ENCODE measurements at regions not wholly inside any gene's neighbourhood (a gene's known extent, or its start where the extent isn't known, plus 50 kb on each side); places are given as distances from the start of the nearest gene placed in this dataset.

DNA sequence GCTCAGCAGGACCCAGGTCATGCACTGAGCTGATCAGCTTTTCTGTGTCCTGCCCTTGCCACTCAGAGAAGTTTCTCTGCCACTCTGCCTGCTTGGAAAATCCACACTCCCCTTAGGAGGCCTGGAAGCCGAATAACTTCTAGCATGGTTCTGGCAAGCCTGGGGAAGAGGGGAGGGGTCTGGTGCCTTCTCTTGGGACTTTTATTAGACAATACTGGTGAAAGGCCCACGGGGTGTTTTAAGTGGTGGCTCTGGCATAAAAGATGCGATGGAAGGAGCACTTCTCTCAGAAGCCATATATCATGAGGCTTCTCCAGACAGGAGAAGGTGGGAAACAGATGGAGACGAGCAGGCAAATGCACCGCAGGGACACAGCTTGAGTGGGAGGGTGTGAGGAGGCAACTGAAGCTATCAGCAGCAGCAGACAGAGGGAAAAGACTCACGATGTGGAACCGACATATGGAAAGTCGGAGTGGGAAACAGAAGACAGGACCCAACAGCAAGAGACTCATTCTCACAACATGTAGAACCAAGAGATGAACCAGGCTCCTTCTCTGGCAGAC, 141.8 kb upstream of the CTNNA2 start:
- POLR2A ChIA-PET: no interaction called here
- no peak for DNase-seq (ENCODE audit: low spot score)
- no peak overlapping the region for H2AFZ ChIP-seq (ENCODE audit: low read length)
- H3K36me3 ChIP-seq (ENCODE audit: insufficient read depth, low read length): no peaks in the 10 kb centered on the region
- no peak for TF ChIP-seq CTCF (conservative IDR thresholded peaks at IDR 0.05; ENCODE audit: low read length)
- TF ChIP-seq EZH2phosphoT487 (IDR thresholded peaks at IDR 0.05; ENCODE audit: borderline replicate concordance, low read depth, low read length): no peak
- H3K4me1 ChIP-seq (ENCODE audit: insufficient read depth, low read length, poor library complexity, severe bottlenecking): no peaks in the 10 kb centered on the region
- no peak overlapping the region for H3K27ac ChIP-seq (ENCODE audit: low read depth, low read length, poor library complexity, severe bottlenecking)
- no TSS peak for BruUV-seq (replicated peaks)
- H4K20me1 ChIP-seq (ENCODE audit: insufficient read depth, low read length): no peaks in the 10 kb centered on the region
- no peaks in the 10 kb centered on the region for H3K9me2 ChIP-seq (ENCODE audit: insufficient read depth, low read length)
- H3K79me2 ChIP-seq (ENCODE audit: insufficient read depth, low read depth, low read length): no peaks in the 10 kb centered on the region
- H3K9me3 ChIP-seq (ENCODE audit: low read length): no peaks in the 10 kb centered on the region
- intact Hi-C loops (cut with micrococcal nuclease; ENCODE audit: unreplicated experiment): no loop called here
- H3K4me2 ChIP-seq (ENCODE audit: low read length): no peak overlapping the region
- CTCF ChIA-PET (ENCODE audit: unreplicated experiment): no interaction called here
- H3K4me3 ChIP-seq (ENCODE audit: low read depth, low read length, poor library complexity, severe bottlenecking): no peak overlapping the region

GRCh38 chr2:79369127-79369526, 143.7 kb upstream of the CTNNA2 start:
- Histone ChIP-seq H3K79me2 (ENCODE audit: insufficient read depth, low read depth, low read length) (no peaks in the 10 kb centered on the region), H3K4me1 (ENCODE audit: insufficient read depth, low read length, poor library complexity, severe bottlenecking) (no peaks in the 10 kb centered on the region), H3K9me3 (ENCODE audit: low read length) (no peaks in the 10 kb centered on the region), H4K20me1 (ENCODE audit: insufficient read depth, low read length) (no peaks in the 10 kb centered on the region), H3K27ac (ENCODE audit: low read depth, low read length, poor library complexity, severe bottlenecking) (no peak overlapping the region), H3K4me3 (ENCODE audit: low read depth, low read length, poor library complexity, severe bottlenecking) (no peak overlapping the region), H2AFZ (ENCODE audit: low read length) (no peak overlapping the region), H3K4me2 (ENCODE audit: low read length) (no peak overlapping the region), H3K36me3 (ENCODE audit: insufficient read depth, low read length) (no peaks in the 10 kb centered on the region), H3K9me2 (ENCODE audit: insufficient read depth, low read length) (no peaks in the 10 kb centered on the region)
- intact Hi-C loops (cut with micrococcal nuclease; ENCODE audit: unreplicated experiment): no loop called here
- no peak for DNase-seq (ENCODE audit: low spot score)
- ChIA-PET POLR2A (no interaction called here), CTCF (ENCODE audit: unreplicated experiment) (no interaction called here)
- no TSS peak for BruUV-seq (replicated peaks)
- no peak for TF ChIP-seq EZH2phosphoT487 (IDR thresholded peaks at IDR 0.05; ENCODE audit: borderline replicate concordance, low read depth, low read length)
- TF ChIP-seq CTCF (conservative IDR thresholded peaks at IDR 0.05; ENCODE audit: low read length): no peak

GRCh38 chr2:79368116-79368630, 144.7 kb upstream of the CTNNA2 start:
- no TSS peak for BruUV-seq (replicated peaks)
- CTCF ChIA-PET (ENCODE audit: unreplicated experiment): no interaction called here
- H3K4me3 ChIP-seq (ENCODE audit: low read depth, low read length, poor library complexity, severe bottlenecking): no peak overlapping the region
- H3K4me1 ChIP-seq (ENCODE audit: insufficient read depth, low read length, poor library complexity, severe bottlenecking): no peaks in the 10 kb centered on the region
- TF ChIP-seq CTCF (conservative IDR thresholded peaks at IDR 0.05; ENCODE audit: low read length) (no peak), EZH2phosphoT487 (IDR thresholded peaks at IDR 0.05; ENCODE audit: borderline replicate concordance, low read depth, low read length) (no peak)
- DNase-seq (ENCODE audit: low spot score): no peak
- no peak overlapping the region for H3K4me2 ChIP-seq (ENCODE audit: low read length)
- H3K27ac ChIP-seq (ENCODE audit: low read depth, low read length, poor library complexity, severe bottlenecking): no peak overlapping the region
- H3K9me3 ChIP-seq (ENCODE audit: low read length): no peaks in the 10 kb centered on the region
- no peak overlapping the region for H2AFZ ChIP-seq (ENCODE audit: low read length)
- H3K36me3 ChIP-seq (ENCODE audit: insufficient read depth, low read length): no peaks in the 10 kb centered on the region
- no peaks in the 10 kb centered on the region for H3K9me2 ChIP-seq (ENCODE audit: insufficient read depth, low read length)
- no peaks in the 10 kb centered on the region for H4K20me1 ChIP-seq (ENCODE audit: insufficient read depth, low read length)
- H3K79me2 ChIP-seq (ENCODE audit: insufficient read depth, low read depth, low read length): no peaks in the 10 kb centered on the region
- intact Hi-C loops (cut with micrococcal nuclease; ENCODE audit: unreplicated experiment): no loop called here
- POLR2A ChIA-PET: no interaction called here

All from OCI-LY7 (cell line).